GM18858 (cell line): ENCODE measurements at regions not wholly inside any gene's neighbourhood (a gene's known extent, or its start where the extent isn't known, plus 50 kb on each side); places are given as distances from the start of the nearest gene placed in this dataset.
"Not testable (repeated sequence)": the region's sequence is repeated elsewhere in the genome, so short reads cannot be mapped to it uniquely, and the experiment has no call there.

Source experiments
- ATAC-seq: cut with Tn5 transposase; IDR thresholded peaks from one replicate; pipeline ENCODE4 v1.9.1; 2021; ENCODE audit not compliant: unreplicated experiment

DNA sequence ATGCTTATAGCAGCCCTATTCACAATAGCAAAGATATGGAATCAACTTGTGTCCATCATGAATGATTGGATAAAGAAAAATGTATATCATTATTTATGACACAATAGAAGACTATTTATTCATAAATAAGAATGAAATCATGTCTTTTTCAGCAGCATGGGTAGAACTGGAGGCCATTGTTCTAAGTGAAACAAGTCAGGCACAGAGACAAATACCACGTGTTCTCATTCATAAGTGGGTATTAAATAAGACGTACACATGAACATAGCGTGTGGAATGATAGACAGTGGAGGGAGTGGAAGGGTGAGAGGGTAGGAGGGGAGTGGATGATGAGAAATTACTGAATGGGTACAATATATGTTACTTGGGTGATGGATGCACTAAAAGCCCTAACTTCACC is 762.4 kb downstream of the REEP3 start:
- ATAC-seq = no peak

DNA sequence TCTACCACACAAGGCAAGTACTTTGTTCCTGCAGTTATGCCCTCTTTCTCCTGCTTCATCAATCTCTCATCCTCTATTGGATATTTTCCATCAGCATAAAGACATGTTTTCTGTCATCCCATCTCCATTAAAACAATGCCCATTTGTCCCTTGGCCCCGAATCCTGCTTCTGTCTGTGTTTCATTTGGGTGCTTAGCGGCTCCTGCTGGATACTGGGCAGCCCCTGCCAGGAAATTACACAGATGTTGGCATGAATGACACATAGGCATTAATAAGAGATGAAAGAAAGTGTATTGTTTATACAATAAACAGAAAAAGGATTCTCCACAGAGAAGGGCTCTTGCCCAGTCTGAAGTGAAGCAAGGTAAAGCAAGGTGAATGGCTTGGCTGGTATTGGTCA is 765.3 kb downstream of the REEP3 start:
- ATAC-seq = no peak

DNA sequence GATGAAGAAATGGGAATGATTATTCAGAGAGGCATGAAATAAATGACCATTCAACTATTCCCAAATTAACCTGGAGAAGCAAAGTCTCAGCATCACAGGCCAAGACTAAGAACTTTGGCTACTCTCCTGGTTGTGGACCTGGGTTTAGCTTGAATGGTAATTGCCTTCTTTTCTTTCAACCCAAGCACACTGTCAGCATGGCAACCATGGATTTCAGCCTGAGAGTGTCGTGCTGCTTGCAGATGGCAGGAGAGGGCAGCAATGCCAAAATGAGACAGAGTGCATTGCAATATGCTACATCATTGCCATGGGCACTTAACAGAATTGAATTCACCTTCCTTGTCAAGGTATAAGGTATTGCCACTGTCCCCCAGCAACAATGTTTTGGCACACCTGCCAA is 767.2 kb downstream of the REEP3 start:
- ATAC-seq = no peak

DNA sequence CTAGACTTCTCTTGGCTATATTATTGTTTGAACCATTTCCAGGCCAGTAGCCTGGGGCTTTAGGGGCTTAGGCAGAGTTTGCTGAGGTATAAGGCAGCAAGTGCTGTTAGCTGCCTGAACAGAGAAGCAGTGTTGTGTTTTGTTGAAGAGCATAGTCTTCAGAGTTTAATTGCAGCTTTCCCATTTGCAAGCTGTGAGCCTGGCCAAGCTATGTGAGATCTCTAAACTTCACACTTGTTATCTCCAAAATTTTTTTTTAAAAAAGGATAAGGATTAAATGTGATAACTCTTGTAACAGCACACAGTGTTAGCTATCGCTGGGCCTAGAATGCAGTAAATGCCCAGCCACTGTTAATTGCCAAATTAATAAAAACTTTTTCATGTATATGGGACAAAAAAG is 782.4 kb downstream of the REEP3 start:
- no peak for ATAC-seq

DNA sequence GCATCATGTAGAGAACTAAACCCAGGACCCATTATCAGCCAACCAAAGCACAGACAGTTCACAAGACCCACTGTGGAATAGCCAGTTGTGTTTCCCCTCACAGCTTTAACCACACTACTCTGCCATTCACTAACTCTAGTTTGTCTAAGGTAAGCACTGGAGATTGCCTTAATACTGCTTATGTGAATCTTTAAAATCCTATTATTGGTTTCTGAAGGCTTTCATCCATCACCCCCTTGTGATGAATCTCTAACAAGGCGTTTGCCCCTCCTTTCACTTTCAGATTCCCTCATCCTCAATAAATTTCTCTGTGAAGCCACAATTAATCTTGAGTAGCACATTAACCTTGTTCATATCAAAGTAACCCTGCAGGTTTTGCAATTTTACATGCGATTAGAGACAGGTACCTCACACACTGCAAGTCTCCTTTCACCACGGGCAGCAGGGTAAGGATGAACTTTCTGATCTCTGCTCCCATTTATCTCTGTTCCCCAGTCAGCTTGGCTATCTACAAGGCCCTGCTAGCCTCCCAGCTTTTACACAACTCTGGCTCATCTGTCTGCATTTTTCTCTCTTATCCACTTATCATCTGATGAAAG is 785.6 kb downstream of the REEP3 start:
- ATAC-seq = no peak

DNA sequence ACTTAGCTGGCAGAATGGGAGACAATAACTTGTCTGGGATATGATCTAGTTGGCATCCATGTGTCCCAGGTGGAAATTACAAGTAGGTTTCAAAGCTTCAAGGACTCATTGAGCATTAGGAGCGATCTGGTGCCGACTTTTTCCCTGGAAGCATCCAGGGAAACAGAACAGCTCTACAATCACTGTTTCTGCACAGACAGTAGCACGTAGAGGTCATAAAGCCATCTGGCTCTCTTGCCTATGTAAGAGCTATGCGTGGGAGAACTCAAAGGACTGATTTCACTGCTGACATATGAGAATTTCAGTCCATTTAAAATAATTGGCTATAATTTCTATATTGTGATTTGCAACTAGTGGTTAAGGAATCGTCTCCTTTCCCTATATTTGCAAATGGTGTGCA is 791.7 kb downstream of the REEP3 start:
- no peak for ATAC-seq

DNA sequence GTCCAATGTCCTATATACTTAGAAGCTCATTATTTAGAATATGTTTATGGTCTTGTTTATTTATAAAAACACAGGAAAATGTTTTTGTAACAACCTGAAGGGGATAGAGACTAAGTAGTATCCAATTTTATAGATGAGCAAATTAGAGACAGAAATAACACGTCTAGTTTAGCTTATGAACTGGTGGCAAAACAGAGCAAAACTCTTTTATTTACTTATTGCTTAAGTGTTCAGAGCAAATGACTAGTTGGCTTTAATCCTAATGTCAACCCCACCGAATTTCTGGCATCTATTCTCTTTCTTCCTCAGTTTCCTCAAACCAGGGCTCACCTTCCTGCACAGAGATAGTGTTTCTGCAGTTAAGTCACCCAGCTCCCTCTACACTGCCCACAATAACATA is 792.8 kb downstream of the REEP3 start:
- ATAC-seq = no peak

DNA sequence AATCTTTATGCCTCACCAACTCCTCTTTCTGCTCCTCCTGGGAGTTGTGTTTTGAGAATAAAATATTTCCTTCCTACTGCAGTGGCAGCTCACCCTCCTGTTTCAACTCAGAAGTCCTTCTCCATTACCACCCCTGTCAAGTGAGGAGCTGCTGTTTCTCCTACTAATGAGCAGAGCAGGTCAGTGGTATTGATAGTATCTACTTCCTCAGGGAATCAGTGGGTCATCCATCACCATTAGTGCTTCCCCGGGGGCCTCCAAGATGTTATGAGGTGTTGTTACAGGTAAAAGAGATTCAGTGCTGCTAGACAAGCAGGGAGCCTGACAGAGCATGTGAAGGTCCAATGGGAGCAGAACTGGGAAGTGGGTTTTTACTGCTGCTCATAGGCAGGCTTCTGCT is 795.2 kb downstream of the REEP3 start:
- ATAC-seq = no peak

DNA sequence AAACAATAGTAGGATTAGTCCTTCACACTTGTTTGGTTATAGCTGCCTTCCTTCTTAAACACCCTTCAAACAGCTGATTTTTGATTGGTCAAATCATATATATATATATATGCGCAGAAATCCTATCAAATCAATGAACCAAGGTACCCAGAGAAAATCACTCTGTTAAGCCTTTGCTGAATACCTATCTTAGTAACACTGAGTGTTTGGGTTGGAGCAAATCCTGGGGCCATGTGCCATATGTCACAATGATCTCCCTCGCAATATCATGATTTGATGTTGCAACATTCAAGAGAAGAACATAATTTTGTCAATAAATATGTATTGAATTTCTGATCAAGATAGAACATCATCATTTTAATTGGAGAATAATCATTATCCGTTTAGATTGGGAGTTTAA is 795.6 kb downstream of the REEP3 start:
- ATAC-seq = no peak

DNA sequence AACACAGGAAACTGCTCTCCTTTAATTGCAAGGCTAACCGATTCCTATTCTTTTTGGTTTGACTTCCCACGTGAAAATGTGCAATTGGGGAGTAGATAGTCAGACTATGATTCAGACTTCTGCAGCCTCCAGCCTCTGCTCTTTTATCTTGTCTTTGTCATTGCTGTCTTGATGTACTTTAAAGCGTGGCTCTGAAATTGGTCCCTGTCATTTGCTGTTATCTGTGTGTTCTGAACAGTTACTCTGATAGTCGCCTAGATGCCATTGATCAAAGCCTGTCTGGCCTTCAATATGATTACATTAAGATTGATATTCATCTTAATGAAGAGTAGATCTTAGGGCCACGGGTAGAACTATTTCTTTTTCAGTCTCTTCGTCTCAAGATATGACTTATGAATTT is 799.2 kb downstream of the REEP3 start:
- ATAC-seq = no peak

DNA sequence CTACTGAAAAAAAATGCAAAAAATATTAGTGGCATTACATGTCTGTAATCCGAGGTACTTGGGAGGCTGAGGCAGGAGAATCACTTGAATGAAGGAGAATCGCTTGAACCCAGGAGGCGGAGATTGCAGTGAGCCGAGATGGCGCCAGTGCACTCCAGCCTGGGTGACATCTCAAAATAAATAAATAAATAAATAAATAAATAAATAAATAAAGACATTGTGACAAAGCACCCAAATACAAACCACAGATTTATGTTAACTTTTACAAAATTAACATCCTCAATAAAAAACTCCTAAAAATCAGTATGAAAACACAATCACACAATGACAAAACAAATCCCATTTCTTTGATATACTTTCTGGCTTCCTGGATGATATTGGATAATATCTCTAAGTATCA is 808.3 kb downstream of the REEP3 start:
- ATAC-seq = no peak

DNA sequence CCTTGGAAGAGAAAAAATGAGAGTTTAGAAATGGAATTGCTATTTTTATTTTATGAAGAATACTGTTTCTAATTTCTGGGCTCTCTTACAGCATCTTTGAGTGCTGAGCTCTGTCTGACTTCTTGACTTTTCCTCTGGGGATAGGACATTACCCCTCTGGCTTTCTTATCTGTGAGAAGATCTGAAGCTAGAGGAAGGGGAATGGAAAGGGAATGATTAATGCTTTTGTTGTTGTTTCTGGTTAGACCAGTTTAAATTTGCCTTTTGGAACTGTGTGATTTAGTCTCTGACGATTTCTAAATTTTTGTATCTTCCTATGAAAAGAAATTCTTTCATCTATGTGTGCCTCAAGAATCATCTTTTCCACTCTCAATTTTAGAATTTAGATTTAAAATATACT is 811.4 kb downstream of the REEP3 start:
- ATAC-seq = no peak

DNA sequence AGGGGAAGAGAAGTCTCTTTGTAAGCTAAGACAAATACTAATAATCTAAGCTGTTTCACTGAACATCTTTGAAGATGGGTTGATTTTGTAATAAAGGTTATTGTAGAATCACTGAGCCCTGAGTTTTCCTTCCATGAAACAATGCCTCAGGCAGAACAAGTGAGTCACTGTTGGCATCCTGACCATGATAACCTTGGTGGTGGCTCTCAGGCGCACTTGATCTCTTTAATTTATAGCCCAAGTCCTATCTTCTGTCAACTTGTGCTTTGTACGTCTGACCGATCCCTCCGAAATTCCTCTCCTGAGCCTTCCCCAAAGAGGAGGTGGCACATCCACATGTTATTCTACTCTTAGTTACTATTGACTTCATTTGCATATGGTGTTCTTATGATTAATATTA is 812.9 kb downstream of the REEP3 start:
- ATAC-seq = no peak

DNA sequence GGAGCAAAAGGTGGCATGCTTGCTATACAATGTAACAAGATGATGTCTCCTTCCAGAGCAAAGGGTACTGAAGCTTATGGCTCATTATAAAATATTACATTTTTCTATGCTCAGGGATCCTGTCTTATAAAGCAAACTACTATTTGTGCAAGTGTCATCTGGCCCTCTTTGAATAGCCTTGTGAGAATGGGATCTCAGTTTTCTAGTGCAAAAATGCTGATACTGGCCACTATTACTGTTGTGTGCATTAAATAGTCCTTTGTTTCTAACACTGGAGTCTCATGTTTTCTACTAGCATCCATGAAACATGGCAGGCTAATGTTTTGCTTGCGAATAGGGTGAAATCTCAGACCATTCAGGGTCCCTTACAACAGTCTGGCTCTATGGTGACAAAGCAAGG is 823.0 kb downstream of the REEP3 start:
- no peak for ATAC-seq

DNA sequence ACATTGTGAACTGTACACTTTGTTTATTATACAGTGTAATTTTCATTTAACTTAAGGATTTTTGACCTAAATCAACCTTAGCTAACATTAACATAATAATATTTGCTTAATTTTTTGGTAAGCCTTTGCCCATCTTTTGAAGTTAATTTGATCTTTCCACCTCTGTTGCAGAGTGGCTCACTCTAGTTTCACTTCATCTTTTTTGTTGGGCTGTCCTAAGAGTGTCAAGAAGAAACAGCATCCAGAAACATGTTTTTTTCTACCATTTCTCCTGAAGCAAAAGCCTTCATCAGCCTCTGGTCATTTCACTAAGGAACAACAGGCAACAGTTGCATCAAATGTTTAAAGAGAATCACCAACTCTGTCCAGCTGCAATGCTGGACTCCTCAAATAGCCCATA is 824.7 kb downstream of the REEP3 start:
- no peak for ATAC-seq

DNA sequence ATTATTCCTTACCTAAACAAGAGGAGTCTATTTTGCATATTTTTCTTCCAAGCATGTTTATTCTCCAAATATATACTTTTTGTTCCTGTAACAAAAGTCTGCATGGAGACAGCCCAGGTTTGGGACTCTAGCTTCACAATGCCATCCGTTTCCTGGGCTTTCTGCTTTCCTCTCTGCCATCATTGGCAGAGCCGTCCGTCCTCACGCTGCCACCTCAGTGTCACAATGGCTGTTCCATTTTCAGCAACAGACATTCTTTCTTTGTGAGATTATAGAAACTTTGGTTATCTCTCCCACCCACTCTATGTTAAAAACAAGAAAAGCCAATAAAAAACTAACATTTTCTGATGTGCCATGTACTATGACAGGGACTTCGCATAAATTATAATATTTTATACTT is 825.2 kb downstream of the REEP3 start:
- ATAC-seq = no peak

DNA sequence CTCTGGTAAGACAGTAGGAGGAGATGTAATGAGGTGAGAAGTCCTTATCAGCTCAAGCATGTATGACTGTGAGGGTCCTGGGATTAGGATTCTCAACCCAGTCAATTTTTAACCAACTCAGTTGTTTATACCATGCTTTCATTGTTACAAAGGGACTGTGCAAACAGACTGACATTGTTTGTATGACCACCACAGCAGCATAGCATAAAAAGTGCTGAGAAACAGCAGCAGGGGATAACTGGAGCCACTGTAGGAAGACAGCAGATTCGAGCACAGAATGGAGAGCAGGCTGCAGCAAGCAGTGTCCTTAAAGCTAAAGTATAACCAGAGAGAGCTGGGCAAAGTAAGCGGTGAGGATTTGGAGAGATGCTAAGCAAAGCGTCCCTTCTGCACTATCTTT is 829.5 kb downstream of the REEP3 start:
- no peak for ATAC-seq

DNA sequence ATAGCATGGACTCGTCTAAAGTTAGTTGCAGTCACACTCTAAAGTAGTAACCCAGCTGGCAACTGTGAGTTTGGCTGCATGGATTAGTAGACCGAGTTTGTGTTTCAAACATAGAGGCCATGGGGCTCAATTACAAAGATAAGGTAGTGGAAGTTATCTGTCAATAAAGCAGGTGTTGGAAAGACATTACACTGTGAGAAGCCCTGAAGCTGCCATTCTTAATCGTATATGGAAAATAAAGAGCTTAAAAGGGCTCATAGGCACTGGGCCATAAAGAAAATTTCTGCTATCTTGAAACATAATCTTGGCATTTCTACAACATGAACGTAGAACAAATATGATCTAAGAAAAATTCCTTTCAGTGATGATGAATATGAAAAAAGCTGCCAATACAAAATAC is 837.7 kb downstream of the REEP3 start:
- no peak for ATAC-seq

DNA sequence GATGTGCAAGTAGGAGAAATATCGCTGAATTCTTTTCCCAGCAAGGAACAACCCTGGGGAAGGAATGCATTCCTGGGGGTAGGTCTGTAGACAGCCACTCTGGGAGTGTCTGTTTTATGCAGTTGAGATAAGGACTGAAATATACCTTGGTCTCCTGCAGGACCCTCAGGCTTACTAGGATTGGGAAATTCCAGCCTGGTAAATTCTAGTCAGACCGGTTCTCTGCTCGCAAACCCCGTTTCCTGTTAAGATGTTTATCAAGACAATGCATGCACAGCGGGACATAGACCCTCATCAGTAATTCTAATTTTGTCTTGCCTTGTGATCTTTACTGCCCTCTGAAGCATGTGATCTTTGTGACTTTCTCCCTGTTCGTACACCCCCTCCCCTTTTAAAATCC is 839.0 kb downstream of the REEP3 start:
- not testable (repeated sequence) for ATAC-seq

DNA sequence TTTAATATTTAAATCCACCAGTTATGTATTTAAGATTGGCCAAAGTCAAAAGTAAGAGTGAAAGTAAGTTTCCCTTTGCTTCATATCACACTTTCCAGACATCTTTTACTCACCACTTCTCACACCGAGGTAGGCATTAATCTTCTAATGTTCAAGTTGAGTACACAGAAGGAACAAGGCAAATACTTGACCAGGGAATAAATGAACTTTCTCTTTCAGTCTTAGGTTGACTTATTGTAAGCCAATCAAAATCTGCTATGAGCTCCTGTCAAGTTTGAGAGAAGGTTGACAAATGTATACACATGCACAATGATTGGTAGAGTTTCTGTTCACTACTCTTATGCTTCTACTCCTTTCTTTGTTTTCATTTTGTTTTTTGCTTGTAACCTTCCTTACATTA is 842.5 kb downstream of the REEP3 start:
- ATAC-seq = no peak

DNA sequence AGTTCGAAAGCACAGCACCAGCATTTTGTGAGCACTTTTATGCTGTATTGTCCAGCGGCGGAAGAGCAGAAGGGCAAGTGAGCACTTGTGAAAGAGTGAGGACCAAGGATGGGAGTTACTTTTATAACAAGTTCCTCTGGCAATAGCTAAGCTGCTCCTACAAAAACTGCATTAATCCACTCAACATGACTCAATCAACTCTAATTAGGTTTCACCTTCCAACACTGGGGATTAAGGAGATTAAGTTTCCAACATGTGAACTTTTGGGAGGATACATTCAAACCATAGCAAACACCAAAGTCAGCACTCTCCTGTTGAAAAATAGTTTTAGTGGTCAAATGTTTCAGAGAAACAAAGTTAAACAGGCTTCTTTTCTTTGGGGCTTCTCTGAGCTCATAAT is 844.5 kb downstream of the REEP3 start:
- no peak for ATAC-seq

DNA sequence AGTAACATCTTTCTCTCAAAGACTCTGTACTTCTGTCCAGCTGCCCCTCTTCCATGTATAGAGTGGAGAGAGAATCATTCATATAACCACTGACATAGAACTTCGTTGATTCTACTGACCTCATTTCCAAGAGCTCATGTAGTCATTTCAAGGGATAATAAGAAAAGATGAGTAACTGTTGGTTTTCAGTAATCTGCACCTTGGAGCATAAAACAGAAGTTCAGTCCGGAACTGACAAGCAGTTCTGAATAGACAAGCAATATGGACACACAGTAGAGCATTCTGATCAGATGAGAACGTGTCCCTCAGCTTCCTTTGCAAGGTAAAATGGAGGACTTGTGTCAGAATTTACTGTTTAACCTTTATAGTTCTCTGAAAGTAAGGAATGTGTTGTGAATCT is 847.1 kb downstream of the REEP3 start:
- no peak for ATAC-seq

DNA sequence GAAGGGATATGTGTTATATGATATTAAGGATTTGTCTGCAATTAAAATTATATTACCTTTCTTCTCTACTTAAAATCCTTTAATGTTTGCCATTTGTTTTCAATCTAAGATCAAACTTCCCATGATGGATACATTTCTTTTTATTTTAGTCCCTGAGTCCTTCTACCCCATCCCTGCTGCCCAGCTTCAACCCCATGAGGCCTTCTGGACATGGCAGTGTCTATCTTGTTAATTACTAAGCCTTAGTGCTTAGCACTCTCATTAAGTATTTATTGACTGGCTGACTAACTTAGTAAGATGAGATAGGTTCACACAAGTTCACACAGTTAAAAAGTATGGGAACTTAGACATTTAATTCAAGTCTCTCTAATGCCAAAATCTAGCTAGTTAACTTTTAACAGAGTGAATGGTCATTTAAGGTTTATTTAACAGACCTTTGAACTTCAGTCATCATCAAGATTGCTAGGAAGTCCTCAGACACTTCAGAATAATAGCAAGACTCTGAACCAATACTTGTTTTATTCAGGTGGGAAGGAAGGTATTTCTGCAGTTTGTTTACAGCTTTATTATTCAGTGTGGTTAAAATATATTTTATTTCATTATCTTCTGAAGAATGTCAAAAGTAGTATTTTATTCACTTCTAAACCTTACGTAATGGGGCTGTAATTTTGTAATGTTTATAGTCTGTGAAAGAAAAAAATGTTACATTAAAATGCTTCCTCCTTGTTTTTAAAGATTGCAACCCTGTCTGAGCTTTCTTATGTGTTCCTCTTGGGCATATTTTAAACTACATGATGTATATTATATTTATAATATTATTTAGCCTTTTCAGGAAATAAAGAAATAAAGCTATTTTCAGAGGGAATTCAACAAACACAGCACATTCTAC is 848.9 kb downstream of the REEP3 start:
- ATAC-seq = no peak
